ENCODE measurements at regions not wholly inside any gene's neighbourhood (a gene's known extent, or its start where the extent isn't known, plus 50 kb on each side); places are given as distances from the start of the nearest gene placed in this dataset.

DNA sequence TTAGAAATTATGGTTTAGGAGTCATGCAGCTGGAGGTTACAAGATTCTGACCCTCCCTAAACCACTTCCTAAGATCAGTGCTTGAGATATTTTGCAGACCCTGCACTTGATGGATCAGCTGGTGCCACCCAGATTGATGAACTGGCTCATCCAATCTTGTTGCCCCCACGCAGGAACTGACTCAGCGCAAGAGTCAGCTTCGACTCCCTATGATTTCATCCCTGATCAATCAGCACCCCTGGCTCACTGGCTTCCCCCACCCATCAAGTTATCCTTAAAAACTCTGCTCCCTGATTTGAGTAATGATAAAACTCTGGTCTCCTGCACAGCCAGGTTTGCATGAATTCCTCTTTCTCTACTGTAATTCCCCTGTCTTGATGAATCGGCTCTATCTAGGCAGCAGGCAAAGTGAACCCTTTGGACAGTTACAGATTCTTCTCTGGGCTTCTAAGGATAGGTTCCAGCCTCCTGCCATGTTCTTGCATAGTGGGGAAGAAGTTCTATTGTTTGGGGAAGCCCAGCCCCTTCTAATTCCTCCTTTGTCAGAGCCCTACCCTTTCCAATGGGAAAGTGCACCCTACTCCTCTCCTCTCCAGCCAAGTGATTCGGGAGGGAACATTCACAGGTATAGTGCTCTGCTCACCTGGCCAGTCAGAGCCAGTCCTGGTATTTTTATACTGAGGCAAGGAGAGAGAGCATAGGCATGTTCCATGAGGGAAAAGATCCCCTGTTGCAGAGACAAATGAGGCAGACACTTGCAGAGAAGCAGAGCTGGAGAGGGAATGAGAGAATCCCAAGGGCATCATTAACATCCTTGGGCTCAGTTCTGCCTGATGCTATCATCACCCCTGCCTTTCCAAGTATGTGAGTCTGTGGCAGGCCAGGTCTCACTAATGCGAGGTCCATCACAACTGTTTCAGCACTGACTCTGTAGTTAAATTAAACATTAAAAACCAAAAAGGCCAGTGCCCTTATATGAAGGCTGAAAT, 224.4 kb upstream of the GALNT17 start:
- no peak for DNase-seq

DNA sequence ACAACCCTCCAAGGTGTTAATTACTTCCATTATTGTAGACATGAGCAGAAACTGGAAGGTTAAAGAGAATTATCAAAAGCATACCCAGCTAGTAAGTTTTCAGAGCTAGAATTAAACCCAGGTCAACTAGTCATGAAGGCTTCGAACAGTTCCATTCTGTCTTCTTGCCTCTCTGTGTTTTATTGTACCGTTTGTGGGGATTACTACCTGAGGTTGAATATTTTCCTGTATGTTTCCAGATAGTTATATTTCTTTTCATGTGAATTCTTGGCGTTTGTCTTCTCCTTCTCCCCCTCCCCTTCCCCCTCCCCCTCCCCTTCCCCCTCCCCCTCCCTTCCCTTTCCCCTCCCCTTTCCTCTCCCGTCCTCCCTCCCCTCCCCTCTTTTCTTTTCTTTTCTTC, 218.0 kb upstream of the GALNT17 start:
- no peak for DNase-seq

DNA sequence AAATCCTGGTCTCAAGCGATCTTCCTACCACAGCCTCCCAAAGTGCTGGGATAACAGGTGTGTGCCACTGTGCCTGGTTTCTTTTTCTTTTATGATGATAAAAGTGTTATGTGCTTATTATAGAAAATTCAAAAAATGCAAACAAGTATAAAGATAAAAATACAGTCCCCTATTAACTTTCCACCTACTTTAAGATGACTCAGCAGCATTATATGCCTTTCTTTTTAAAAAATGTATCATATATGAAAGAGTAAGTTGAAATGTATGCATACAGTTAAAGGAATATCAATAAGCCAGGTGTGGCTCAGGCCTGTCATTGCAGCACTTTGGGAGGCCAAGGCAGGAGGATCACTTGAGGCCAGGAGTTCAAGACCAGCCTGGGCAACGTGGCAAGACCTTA, 216.9 kb upstream of the GALNT17 start:
- DNase-seq = no peak

DNA sequence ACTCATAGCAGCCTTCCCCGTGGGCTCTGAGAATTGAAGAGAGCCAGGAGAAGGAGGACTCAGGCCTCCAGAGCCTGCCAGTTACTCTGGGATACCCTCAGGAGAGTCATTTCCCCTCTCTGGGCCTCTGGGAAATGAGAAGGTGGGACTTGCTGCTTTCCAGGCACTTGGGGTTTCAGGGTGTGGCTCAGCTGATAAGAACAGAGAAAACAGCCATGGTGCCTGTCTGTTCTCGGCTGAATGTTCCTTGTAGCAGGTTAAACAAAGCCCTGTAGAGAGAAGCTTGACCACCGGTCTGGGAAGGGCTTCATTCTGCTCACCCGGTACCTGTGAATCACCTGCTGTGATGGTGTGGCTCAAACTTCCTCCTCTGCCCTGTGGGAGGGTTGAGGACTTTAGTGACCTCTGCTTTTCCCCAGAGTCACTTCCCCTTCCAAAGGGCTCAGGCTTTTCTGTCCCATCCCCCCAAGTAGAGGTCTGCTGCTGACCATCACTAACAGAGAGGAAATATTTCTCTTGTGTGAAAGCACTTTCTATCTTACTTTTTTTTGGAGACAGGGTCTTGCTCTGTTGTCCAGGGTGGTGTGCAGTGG, 212.4 kb upstream of the GALNT17 start:
- DNase-seq = no peak

DNA sequence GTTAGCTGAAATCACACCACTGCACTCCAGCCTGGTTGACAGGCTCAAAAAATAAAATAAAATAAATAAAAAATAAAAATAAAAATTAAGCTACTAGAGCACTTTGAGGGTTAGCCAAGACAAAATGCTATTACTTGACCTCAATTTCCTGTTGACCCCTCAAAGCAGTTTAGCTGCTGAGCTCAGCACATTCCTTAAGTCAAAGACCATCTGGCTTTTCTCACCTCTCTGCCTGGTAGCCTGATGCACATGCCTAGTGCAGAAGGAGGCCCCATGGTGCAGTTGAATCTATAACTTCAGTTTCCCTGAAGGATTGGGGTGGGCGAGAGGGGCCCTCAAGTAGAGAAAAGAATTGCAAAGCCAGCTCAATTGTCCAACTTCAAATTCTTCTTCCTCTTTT, 211.1 kb upstream of the GALNT17 start:
- DNase-seq = no peak

DNA sequence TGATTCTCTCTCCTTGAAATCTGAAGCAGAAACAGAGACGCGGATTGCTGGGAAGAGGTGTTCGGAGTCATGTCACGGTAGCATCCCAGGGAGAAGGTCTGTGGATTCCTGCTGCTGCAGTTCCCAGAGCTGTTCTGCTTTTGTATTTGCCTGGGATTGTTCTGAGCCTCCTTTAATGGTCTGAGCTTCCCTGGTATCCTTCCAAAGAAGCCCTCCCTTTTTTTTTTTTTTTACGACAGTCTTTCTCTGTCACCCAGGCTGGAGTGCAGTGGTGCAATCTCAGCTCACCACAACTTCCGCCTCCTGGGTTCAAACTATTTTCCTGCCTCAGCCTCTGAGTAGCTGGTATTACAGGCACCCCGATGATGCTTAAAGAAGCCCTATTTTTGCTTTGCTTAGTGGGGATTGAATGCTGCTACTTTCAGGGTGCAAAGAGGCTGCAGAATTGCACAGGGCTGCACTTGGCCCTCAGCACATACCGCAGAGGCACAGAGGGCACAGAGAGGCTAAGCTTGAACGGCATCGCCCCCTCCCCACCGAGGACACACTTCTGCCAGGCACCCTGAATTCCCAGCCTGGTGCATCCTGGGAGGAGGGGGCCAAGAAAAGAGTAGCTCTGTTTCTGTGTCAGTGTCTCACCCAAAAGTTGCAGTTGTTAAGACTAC, 208.6 kb upstream of the GALNT17 start:
- DNase-seq = no peak

DNA sequence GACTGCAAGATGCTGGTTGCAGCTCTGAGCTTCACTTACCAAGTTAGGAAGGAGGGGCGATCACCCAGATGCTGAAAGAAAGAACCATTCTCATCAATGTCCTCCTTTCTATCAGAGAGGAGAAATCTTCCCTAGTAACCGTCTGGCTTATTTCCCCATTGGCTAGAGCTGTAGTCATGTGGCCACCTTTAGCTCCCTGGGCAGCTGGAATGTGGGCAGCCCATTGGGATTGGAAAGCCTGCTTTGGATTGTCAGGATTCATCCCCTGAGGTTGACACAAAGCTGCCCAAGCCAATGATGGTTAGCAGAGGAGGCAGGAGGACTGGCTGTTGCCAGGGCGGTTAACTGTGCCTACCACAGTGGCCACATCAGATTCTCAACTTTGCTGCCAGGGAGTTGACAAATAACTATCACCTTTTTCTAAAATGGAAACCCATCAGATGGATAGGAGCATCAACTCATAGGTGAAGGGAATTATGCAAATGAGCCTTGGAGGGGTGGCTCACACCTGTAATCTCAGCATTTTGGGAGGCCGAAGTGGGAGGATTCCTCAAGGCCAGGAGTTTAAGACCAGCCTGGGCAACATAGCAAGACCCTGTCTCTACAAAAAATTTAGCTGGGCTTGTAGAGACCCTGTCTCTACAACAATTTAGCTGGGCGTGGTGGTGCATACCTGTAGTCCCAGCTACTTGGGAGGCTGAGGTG, 206.4 kb upstream of the GALNT17 start:
- DNase-seq = no peak

DNA sequence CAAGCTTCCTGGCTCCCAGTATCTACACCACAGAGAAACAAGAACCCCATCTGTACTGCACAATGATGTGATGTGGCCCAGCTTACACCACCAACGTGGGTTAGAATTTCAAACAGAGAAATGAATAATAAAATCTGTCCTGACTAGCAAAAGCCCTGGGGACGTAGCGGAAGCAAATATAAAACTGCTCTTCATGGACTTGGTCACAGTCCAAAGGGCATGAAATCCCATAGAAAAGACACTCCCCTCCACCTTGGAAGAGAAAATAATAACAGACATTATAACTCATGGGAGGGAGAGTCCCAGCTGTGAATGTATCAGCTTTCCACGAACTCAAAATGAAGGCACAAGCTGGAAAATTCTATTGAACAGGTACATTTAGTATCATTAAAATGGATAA, 205.3 kb upstream of the GALNT17 start:
- DNase-seq = no peak

DNA sequence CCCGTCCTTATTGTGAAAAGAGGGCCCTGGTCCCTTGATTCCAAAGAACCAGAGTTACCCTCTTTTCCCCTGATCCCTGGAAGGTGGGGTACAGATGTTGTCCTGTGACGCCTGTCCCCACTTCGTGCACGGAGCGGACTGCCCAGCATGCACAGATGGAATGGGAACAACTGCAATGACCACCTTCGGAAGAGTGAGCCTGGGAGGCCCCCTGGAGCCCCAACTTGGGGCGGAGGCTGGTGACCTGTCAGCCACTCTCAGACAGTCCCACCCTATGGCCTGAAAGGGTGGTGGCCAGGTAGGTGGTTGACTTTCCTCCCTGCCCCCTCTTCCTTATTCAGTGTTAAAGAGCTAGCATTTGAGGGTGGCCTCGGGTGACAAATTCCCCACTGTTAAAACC, 196.6 kb upstream of the GALNT17 start:
- no peak for DNase-seq

DNA sequence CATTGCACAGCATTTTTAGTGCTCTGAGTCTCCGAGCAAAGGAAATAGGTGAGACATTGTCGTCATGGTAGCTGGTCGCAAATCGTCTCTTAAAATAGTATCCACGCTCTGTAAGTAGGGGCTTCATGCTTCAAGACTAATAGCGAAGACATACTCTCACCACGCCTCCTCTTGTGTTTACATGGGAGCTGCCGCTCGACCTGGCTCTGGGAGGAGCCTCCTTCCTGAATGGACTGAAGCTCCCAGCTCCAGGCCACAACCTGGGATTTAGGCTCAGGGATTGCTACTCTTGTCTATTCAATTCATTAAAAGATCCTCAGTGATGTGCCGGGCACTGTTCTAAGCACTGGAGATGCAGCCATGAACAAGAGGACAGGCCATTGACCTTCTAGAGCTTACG, 196.1 kb upstream of the GALNT17 start:
- DNase-seq = no peak

DNA sequence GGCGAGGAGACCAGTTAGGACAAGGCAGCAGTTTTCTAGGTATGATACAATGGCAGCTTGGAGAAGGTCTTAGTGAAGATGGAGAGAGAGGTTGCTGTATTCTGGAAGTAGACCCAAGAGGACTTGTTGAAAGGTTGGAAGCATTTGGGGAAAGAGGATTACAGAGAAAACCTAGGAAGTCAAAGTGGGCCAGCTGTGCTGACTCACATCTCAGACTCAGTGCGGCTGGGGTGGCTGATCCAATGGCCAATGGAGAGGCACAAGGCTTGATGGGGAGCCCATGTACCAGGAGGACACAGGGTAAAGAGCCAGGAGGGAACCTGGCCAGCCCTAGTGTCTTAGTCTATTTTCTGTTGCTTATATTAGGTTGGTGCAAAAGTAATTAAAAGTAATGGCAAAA, 194.5 kb upstream of the GALNT17 start:
- DNase-seq = no peak

DNA sequence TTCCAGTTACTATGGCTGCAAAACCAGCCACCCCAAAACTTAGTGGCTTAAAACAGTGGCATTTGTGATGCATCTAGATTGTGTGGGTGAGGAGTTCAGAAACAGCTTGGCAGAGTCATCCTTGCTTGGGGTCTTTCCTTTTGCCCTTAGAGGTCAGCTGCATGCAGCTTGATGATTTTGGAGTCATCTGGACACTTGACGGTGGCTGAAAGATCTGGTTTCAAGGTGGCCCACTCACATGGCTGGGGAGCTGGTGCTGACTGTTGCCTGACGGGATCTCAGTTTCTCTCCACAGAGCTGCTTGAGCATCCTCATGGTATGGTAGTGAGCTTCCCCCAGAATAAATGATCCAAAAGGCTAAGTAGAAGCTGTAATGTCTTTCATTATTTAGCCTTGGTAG, 191.3 kb upstream of the GALNT17 start:
- DNase-seq = no peak

DNA sequence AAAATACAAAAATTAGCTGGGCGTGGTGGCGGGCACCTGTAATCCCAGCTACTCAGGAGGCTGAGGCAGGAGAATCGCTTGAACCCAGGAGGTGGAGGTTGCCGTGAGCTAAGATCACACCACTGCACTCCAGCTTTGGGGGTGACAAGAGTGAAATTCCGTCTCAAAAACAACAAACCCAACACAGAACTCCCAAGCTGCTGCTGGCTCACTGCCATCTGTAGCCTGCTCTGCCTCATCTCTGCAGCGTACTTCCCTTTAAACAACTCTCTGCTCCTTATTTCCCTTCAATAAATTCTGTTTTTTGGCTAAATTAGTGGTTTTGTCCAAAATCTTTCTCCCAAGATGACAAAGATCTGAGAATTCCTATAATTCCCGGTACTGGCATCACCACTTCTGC, 189.2 kb upstream of the GALNT17 start:
- DNase-seq = no peak

DNA sequence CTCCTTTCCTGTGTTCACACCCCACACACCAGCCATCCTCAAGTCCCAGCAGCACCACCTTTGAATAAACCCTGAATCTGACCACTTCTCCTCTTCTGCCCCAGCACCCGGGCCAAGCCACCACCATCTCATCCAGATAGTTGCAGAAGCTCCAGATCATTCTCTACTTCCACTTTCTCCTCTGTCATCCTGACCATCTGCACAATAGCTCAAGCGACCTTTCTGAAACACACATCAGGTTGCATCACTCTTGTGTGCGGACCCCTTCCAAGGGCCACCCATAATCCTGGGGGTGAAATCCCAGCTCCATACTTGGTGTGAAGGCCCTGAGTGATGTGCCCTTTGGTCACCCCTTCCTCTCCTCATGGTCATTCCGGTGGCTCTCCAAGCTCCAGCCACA, 187.4 kb upstream of the GALNT17 start:
- DNase-seq = no peak

DNA sequence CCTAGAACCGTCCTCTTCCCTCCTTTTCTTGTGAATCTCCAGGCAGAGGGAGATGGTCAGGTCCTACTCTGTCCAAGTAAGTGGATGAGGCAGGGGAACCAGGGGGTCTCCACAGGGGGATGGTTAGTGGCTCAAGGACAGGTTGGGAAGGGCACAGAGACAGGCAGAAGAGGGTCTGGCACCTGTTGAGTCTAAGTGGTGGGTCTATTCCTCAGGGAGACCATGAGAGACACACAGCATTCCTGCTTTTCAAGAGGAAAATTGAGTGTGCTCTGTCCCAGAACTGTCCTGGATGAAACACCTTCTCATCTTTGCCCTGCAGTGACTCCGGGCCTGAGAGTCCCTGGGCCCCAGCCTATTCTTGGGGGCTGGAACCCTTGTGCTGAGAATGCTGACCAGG, 184.8 kb upstream of the GALNT17 start:
- DNase-seq = no peak

DNA sequence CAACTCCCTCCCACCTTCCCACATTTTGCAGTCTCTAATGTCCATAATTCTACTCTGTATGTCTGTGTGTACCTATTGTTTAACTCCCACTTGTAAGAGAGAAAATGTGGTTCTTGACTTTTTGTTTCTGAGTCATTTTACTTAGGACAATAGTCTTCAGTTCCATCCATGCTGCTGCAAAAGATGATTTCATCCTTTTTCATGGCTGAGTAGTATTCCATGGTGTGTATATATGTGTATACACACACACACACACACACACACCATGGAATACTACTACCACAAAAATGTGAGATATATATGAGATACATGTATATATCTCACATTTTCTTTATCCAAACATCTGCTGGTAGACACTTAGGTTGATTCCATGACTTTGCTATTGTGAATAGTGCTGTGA, 182.1 kb upstream of the GALNT17 start:
- no peak for DNase-seq

DNA sequence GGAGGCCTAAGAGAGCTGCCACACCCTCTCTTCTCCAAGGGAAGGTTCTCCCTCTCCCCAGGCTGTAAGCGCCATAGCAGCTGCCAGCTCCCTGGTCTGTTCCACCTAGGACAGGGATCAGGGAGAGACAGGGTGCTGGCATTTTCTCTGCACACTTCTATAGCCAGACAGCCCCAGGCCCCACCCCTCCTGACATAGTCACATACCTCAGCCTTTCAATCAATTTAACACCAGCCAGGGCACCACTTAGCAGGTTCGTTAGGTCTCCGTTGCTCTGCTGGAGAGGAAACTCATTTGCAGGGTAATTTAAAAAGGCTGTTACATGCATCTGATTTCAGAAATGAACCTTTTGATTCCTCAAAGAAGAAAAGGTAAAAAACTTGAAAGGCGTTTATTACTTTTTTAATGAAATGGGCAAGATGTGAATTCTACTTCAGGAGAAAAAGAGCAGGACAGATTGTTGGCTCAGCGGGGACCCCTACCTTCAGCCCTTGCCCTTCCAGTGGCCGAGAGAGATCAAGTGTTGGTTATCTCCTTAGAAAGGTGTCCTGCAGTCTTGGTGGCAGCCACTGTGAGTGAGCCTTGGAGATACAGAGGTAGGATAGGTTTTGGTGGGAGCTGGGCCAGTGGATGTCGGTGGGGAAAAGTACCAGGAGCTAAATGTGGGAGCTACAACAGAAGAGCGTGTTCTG, 180.5 kb upstream of the GALNT17 start:
- DNase-seq = no peak

DNA sequence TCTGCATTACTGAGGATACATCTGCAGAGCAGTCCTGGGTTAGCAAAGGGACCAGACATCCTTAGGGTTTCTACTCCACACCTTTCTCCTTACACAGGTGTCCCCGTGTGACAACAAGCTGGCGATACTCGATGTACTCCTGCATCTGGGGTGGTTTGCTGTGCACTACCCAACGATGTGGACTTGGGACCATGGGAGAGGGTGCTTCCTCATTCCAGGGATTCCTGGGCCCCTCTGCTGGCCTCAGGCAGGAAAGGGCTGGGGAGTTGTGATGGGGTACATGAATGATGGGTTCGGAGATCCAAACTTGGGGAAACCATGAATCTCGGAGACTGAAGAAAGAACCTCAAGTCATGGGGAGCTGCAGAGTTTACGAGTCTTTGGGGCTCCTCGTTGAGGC, 179.6 kb upstream of the GALNT17 start:
- DNase-seq = no peak

DNA sequence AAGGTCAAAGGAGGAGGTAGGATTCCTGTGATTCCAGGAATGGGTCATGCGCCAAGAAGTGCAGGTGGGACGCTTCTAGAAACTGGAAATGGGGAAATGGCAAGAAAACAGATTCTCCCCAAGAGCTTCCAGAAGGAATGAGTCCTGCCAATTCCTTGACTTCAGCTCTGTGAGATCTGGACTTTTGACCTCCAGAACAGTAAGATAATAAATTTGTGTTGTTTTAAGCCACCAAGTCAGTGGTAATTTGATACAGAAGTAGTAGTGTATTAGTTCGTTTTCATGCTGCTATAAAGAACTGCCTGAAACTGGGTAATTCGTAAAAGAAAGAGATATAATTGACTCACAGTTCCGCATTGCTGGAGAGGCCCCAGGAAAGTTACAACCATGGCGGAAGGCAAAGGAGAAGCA, 178.6 kb upstream of the GALNT17 start:
- no peak for DNase-seq

DNA sequence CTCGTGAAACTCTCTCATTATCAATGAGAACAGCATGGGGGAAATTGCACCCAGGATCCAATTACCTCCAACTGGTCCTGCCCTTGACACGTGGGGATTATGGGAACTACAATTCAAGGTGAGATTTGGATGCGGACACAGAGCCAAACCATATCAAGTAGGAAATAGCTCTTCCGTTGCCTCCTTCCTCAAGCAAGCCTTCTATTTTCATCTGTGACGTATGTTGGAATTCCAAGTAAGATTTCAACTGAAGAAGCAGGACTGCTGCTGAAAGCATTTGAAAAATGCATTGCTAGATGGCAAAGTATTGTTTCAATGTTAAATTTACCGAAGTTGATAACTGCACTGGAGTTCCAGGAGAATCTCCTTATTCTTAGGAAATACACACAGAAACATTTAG, 178.1 kb upstream of the GALNT17 start:
- DNase-seq = no peak

DNA sequence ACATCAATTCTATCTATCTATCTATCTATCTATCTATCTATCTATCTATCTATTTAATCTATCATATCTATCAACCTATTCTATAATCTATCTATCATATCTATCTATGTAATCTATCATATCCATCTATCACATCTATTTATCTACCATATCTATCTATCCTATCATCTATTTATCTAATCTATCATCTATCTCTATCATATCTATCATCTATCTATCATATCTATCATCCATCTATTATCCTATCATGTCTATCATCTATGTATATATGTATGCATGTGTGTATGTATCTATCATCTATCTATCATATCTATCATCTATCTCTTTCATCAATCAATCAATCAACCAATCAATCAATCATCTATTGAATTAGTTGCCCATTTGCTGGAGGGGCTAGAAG, 159.3 kb upstream of the GALNT17 start:
- no peak for DNase-seq

DNA sequence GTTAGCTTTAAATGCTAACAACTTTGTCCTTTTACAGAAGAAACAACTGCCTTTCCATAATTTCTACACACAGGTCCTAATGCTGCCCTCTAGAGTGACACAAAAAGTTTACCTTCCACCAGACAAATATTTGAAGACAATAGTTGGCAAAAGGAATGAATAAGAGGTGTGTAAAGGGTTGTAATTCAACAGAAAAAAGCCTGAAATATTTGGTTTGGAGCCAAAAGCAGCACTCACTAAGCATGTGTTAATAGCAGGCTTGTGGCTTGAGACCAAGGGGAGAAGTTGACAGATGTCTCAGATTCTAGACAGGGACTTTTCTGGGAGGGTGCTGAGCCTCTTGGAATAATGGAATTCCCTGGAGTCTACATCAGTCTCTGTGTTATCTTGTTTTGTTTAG, 156.2 kb upstream of the GALNT17 start:
- DNase-seq = no peak

DNA sequence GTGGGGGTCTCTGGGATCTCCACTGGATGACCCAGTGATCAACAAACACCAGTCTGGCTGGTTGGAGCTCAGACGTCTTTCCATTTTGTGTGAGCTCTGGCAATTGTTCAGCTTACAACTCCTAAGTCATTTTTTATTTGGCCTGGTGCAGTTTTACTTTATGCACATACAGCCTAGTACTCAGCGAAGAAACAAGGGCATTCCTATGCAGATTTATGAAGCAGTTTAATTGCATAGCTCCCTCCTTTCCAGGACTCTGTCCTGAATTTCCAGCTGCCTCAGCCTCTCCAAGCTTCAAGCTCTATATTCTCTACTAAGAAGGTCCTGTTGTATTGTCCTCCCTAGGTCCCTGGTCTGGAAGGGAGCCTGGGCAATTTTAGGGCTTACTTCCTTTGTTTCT, 145.6 kb upstream of the GALNT17 start:
- DNase-seq = no peak
